Activated CD4-positive, alpha-beta T cell treated with anti-CD3 and anti-CD28 coated beads for 1 hour (primary cell): ENCODE measurements at regions not wholly inside any gene's neighbourhood (a gene's known extent, or its start where the extent isn't known, plus 50 kb on each side); places are given as distances from the start of the nearest gene placed in this dataset.

ENCODE experiments used
- DNase-seq: peaks from one replicate; pipeline ENCODE4 v3.0.0-alpha.2; 2020

GRCh38 chr11:116428638-116428975, 344.2 kb downstream of the BUD13 start:
- no peak for DNase-seq

- no peak for DNase-seq
Observed at GRCh38 chr11:116427903-116428637, 344.7 kb downstream of the BUD13 start.

GRCh38 chr11:116427337-116427902, 345.4 kb downstream of the BUD13 start:
- DNase-seq = no peak

GRCh38 chr11:116426761-116427160, 346.0 kb downstream of the BUD13 start:
- DNase-seq = no peak

- no peak for DNase-seq
Observed at GRCh38 chr11:116424615-116425261, 348.0 kb downstream of the BUD13 start.

GRCh38 chr11:116422956-116423600, 349.7 kb downstream of the BUD13 start:
- no peak for DNase-seq

GRCh38 chr11:116422556-116422955, 350.2 kb downstream of the BUD13 start:
- DNase-seq = no peak

- DNase-seq = no peak
Observed at GRCh38 chr11:116421529-116422185, 351.1 kb downstream of the BUD13 start.

GRCh38 chr11:116420770-116421528, 351.8 kb downstream of the BUD13 start:
- DNase-seq = no peak

GRCh38 chr11:116420030-116420429, 352.8 kb downstream of the BUD13 start:
- DNase-seq = no peak

GRCh38 chr11:116418388-116419041, 354.3 kb downstream of the BUD13 start:
- DNase-seq = no peak

GRCh38 chr11:116416852-116417251, 355.9 kb downstream of the BUD13 start:
- DNase-seq = no peak

GRCh38 chr11:116415095-116415494, 357.7 kb downstream of the BUD13 start:
- DNase-seq = no peak

- no peak for DNase-seq
Observed at GRCh38 chr11:116414357-116414880, 358.4 kb downstream of the BUD13 start.

- DNase-seq = no peak
Observed at GRCh38 chr11:116413301-116414242, 359.2 kb downstream of the BUD13 start.

GRCh38 chr11:116412118-116412889, 360.5 kb downstream of the BUD13 start:
- DNase-seq = no peak

GRCh38 chr11:116409238-116409637, 363.5 kb downstream of the BUD13 start:
- DNase-seq = no peak

GRCh38 chr11:116406042-116406441, 366.7 kb downstream of the BUD13 start:
- DNase-seq = no peak

- no peak for DNase-seq
Observed at GRCh38 chr11:116404462-116404798, 368.4 kb downstream of the BUD13 start.
